OCI-LY1 (cell line): ENCODE measurements at regions not wholly inside any gene's neighbourhood (a gene's known extent, or its start where the extent isn't known, plus 50 kb on each side); places are given as distances from the start of the nearest gene placed in this dataset.

ENCODE experiments used
- EZH2 ChIP-seq: fragments of 200-600 bp; sonication (generic), shearing (Covaris generic); IDR thresholded peaks from 2 replicates; pipeline ENCODE4 v1.8.0; 2017; ENCODE audit warnings: borderline replicate concordance, mixed run types, mild to moderate bottlenecking, antibody characterized with exemption, low read length, moderate library complexity, mixed read lengths
- TF ChIP-seq, protein P1 (sequence below): fragments of 200-600 bp; sonication (generic), shearing (Covaris generic); IDR thresholded peaks from 2 replicates; pipeline ENCODE4 v1.5.1; 2017; ENCODE audit warnings: mild to moderate bottlenecking, antibody characterized with exemption, low read length, moderate library complexity, mixed read lengths

- TF ChIP-seq, protein P1, sequence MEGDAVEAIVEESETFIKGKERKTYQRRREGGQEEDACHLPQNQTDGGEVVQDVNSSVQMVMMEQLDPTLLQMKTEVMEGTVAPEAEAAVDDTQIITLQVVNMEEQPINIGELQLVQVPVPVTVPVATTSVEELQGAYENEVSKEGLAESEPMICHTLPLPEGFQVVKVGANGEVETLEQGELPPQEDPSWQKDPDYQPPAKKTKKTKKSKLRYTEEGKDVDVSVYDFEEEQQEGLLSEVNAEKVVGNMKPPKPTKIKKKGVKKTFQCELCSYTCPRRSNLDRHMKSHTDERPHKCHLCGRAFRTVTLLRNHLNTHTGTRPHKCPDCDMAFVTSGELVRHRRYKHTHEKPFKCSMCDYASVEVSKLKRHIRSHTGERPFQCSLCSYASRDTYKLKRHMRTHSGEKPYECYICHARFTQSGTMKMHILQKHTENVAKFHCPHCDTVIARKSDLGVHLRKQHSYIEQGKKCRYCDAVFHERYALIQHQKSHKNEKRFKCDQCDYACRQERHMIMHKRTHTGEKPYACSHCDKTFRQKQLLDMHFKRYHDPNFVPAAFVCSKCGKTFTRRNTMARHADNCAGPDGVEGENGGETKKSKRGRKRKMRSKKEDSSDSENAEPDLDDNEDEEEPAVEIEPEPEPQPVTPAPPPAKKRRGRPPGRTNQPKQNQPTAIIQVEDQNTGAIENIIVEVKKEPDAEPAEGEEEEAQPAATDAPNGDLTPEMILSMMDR, result no peak
- no peak for TF ChIP-seq EZH2
Measured at GRCh38 chr18:55014095-55014494, 54.8 kb upstream of the CCDC68 start.
